ENCODE measurements at regions not wholly inside any gene's neighbourhood (a gene's known extent, or its start where the extent isn't known, plus 50 kb on each side); places are given as distances from the start of the nearest gene placed in this dataset.

GRCh38 chr12:27869567-27869966 is 89.5 kb upstream of the MANSC4 start:
- TF ChIP-seq, protein P1, sequence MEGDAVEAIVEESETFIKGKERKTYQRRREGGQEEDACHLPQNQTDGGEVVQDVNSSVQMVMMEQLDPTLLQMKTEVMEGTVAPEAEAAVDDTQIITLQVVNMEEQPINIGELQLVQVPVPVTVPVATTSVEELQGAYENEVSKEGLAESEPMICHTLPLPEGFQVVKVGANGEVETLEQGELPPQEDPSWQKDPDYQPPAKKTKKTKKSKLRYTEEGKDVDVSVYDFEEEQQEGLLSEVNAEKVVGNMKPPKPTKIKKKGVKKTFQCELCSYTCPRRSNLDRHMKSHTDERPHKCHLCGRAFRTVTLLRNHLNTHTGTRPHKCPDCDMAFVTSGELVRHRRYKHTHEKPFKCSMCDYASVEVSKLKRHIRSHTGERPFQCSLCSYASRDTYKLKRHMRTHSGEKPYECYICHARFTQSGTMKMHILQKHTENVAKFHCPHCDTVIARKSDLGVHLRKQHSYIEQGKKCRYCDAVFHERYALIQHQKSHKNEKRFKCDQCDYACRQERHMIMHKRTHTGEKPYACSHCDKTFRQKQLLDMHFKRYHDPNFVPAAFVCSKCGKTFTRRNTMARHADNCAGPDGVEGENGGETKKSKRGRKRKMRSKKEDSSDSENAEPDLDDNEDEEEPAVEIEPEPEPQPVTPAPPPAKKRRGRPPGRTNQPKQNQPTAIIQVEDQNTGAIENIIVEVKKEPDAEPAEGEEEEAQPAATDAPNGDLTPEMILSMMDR (IDR thresholded peaks at IDR 0.05; ENCODE audit: low read length): no peak
- no peak for TF ChIP-seq EZH2 (IDR thresholded peaks at IDR 0.05; ENCODE audit: borderline replicate concordance, low read length)
